Fibroblast of skin of right quadriceps (primary cell): ENCODE measurements at regions not wholly inside any gene's neighbourhood (a gene's known extent, or its start where the extent isn't known, plus 50 kb on each side); places are given as distances from the start of the nearest gene placed in this dataset.
A peak's percentile ranks its signal among the peaks of the same experiment; 100 is the strongest.
"Not testable (repeated sequence)": the region's sequence is repeated elsewhere in the genome, so short reads cannot be mapped to it uniquely, and the experiment has no call there.

Experiments used
- DNase-seq: peaks from one replicate; pipeline ENCODE4 v3.0.0-alpha.2; 2013

- DNase-seq = no peak
Measured at GRCh38 chr4:1572521-1572920, 111.6 kb downstream of the FAM53A start.

- no peak for DNase-seq
Measured at GRCh38 chr4:1572010-1572385, 112.1 kb downstream of the FAM53A start.

GRCh38 chr4:1571165-1572009, 112.7 kb downstream of the FAM53A start:
- no peak for DNase-seq

GRCh38 chr4:1570291-1571164, 113.6 kb downstream of the FAM53A start:
- no peak for DNase-seq

GRCh38 chr4:1569461-1570151, 114.5 kb downstream of the FAM53A start:
- no peak for DNase-seq

GRCh38 chr4:1568855-1569460, 115.2 kb downstream of the FAM53A start:
- DNase-seq = no peak

- DNase-seq = no peak
Measured at GRCh38 chr4:1567808-1568581, 116.1 kb downstream of the FAM53A start.

GRCh38 chr4:1567519-1567807, 116.7 kb downstream of the FAM53A start:
- no peak for DNase-seq

GRCh38 chr4:1566838-1567518, 117.1 kb downstream of the FAM53A start:
- DNase-seq = no peak

- not testable (repeated sequence) for DNase-seq
Measured at GRCh38 chr4:1566301-1566837, 117.7 kb downstream of the FAM53A start.

GRCh38 chr4:1565598-1566295, 118.4 kb downstream of the FAM53A start:
- no peak for DNase-seq

GRCh38 chr4:1564535-1565375, 119.4 kb downstream of the FAM53A start:
- DNase-seq = no peak

GRCh38 chr4:1563768-1564485, 120.2 kb downstream of the FAM53A start:
- DNase-seq = no peak

GRCh38 chr4:1563241-1563640, 120.9 kb downstream of the FAM53A start:
- no peak for DNase-seq

GRCh38 chr4:1562771-1563170, 121.3 kb downstream of the FAM53A start:
- no peak for DNase-seq

- DNase-seq = no peak
Measured at GRCh38 chr4:1562371-1562770, 121.7 kb downstream of the FAM53A start.

- DNase-seq = no peak
Measured at GRCh38 chr4:1561286-1561990, 122.7 kb downstream of the FAM53A start.

GRCh38 chr4:1559896-1560650, 124.0 kb downstream of the FAM53A start:
- peak; percentile 48 for DNase-seq
